ENCODE measurements at regions not wholly inside any gene's neighbourhood (a gene's known extent, or its start where the extent isn't known, plus 50 kb on each side); places are given as distances from the start of the nearest gene placed in this dataset.

DNA sequence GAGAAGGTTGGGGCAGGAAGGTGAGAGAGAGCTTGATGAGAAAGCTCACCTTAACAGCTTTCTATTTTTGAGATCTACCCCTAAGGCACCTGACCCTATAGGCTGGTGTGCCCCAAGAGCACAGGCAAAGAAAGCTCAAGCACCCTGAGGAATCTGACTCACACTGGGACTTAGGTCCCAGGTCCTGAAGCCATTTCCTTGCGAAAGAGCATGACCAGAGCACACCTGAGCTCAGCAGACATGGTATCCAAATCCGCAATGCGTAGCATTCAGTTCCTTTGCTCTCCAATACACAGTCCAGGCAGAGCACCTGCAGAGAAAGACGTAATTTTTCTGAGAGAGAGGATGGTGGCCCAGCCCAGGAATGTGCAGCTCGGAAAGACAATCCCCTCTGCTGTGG, 112.1 kb upstream of the LPP start:
- TF ChIP-seq, protein P1, sequence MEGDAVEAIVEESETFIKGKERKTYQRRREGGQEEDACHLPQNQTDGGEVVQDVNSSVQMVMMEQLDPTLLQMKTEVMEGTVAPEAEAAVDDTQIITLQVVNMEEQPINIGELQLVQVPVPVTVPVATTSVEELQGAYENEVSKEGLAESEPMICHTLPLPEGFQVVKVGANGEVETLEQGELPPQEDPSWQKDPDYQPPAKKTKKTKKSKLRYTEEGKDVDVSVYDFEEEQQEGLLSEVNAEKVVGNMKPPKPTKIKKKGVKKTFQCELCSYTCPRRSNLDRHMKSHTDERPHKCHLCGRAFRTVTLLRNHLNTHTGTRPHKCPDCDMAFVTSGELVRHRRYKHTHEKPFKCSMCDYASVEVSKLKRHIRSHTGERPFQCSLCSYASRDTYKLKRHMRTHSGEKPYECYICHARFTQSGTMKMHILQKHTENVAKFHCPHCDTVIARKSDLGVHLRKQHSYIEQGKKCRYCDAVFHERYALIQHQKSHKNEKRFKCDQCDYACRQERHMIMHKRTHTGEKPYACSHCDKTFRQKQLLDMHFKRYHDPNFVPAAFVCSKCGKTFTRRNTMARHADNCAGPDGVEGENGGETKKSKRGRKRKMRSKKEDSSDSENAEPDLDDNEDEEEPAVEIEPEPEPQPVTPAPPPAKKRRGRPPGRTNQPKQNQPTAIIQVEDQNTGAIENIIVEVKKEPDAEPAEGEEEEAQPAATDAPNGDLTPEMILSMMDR (IDR thresholded peaks at IDR 0.05) = no peak
- TF ChIP-seq, protein P2, sequence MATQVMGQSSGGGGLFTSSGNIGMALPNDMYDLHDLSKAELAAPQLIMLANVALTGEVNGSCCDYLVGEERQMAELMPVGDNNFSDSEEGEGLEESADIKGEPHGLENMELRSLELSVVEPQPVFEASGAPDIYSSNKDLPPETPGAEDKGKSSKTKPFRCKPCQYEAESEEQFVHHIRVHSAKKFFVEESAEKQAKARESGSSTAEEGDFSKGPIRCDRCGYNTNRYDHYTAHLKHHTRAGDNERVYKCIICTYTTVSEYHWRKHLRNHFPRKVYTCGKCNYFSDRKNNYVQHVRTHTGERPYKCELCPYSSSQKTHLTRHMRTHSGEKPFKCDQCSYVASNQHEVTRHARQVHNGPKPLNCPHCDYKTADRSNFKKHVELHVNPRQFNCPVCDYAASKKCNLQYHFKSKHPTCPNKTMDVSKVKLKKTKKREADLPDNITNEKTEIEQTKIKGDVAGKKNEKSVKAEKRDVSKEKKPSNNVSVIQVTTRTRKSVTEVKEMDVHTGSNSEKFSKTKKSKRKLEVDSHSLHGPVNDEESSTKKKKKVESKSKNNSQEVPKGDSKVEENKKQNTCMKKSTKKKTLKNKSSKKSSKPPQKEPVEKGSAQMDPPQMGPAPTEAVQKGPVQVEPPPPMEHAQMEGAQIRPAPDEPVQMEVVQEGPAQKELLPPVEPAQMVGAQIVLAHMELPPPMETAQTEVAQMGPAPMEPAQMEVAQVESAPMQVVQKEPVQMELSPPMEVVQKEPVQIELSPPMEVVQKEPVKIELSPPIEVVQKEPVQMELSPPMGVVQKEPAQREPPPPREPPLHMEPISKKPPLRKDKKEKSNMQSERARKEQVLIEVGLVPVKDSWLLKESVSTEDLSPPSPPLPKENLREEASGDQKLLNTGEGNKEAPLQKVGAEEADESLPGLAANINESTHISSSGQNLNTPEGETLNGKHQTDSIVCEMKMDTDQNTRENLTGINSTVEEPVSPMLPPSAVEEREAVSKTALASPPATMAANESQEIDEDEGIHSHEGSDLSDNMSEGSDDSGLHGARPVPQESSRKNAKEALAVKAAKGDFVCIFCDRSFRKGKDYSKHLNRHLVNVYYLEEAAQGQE (IDR thresholded peaks at IDR 0.05; ENCODE audit: insufficient read depth in 1 of 2, low read depth in 2 of 2, low read length in 1 of 2) = no peak

Measured in Panc1 (cell line).